ENCODE measurements at regions not wholly inside any gene's neighbourhood (a gene's known extent, or its start where the extent isn't known, plus 50 kb on each side); places are given as distances from the start of the nearest gene placed in this dataset.

GRCh38 chr17:13961265-13961664 is 108.0 kb upstream of the COX10 start:
- Histone ChIP-seq H3K4me3 (ENCODE audit: low read depth, low read length) (no peak overlapping the region), H3K27me3 (ENCODE audit: control insufficient read depth, insufficient read depth, low read length) (peaks cover 4% of the 10 kb centered on the region), H3K36me3 (ENCODE audit: control insufficient read depth, insufficient read depth, low read length) (no peaks in the 10 kb centered on the region)
- DNase-seq (ENCODE audit: low read depth) = no peak
- ChIA-PET CTCF (no interaction called here), POLR2A (no interaction called here)
- TF ChIP-seq CTCF (IDR thresholded peaks at IDR 0.05; ENCODE audit: insufficient read depth, low read depth, low read length) = no peak

- DNase-seq (ENCODE audit: low read depth) = no peak
- TF ChIP-seq CTCF (IDR thresholded peaks at IDR 0.05; ENCODE audit: insufficient read depth, low read depth, low read length) = no peak
- Histone ChIP-seq H3K36me3 (ENCODE audit: control insufficient read depth, insufficient read depth, low read length) (no peaks in the 10 kb centered on the region), H3K4me3 (ENCODE audit: low read depth, low read length) (no peak overlapping the region), H3K27me3 (ENCODE audit: control insufficient read depth, insufficient read depth, low read length) (peaks cover 4% of the 10 kb centered on the region)
- POLR2A ChIA-PET = no interaction called here
- CTCF ChIA-PET = no interaction called here
Observed at GRCh38 chr17:13962716-13963240, 106.5 kb upstream of the COX10 start.

- POLR2A ChIA-PET = no interaction called here
Observed at GRCh38 chr17:13967416-13967815, 101.9 kb upstream of the COX10 start.

GRCh38 chr17:13970531-13970930 is 98.8 kb upstream of the COX10 start:
- Histone ChIP-seq H3K27me3 (ENCODE audit: control insufficient read depth, insufficient read depth, low read length) (no peaks in the 10 kb centered on the region; the same call in 1 of the 2 replicates), H3K4me3 (ENCODE audit: low read depth, low read length) (no peak overlapping the region), H3K36me3 (ENCODE audit: control insufficient read depth, insufficient read depth, low read length) (no peaks in the 10 kb centered on the region)
- CTCF ChIA-PET = no interaction called here
- DNase-seq (ENCODE audit: low read depth) = no peak
- no peak for TF ChIP-seq CTCF (IDR thresholded peaks at IDR 0.05; ENCODE audit: insufficient read depth, low read depth, low read length)
- POLR2A ChIA-PET = no interaction called here

More at GRCh38 chr17:13967416-13967815, 101.9 kb upstream of the COX10 start:
- DNase-seq (ENCODE audit: low read depth) = no peak
- Histone ChIP-seq H3K27me3 (ENCODE audit: control insufficient read depth, insufficient read depth, low read length) (peaks cover 4% of the 10 kb centered on the region), H3K36me3 (ENCODE audit: control insufficient read depth, insufficient read depth, low read length) (no peaks in the 10 kb centered on the region), H3K4me3 (ENCODE audit: low read depth, low read length) (no peak overlapping the region)
- CTCF ChIA-PET = no interaction called here
- no peak for TF ChIP-seq CTCF (IDR thresholded peaks at IDR 0.05; ENCODE audit: insufficient read depth, low read depth, low read length)

- Histone ChIP-seq H3K36me3 (ENCODE audit: control insufficient read depth, insufficient read depth, low read length) (no peaks in the 10 kb centered on the region), H3K27me3 (ENCODE audit: control insufficient read depth, insufficient read depth, low read length) (no peaks in the 10 kb centered on the region; the same call in 1 of the 2 replicates), H3K4me3 (ENCODE audit: low read depth, low read length) (no peak overlapping the region)
- ChIA-PET CTCF (no interaction called here), POLR2A (no interaction called here)
- no peak for DNase-seq (ENCODE audit: low read depth)
- no peak for TF ChIP-seq CTCF (IDR thresholded peaks at IDR 0.05; ENCODE audit: insufficient read depth, low read depth, low read length)
Observed at GRCh38 chr17:13973960-13974651, 95.2 kb upstream of the COX10 start.

Data from BJ (cell line).